Right lobe of liver (tissue), 6 donors: ENCODE measurements at regions not wholly inside any gene's neighbourhood (a gene's known extent, or its start where the extent isn't known, plus 50 kb on each side); places are given as distances from the start of the nearest gene placed in this dataset.

Experiments
- ATAC-seq, 4 donors: fragments of 200-7000 bp; cut with Tn5 transposase; one replicate each; pipeline ENCODE4 v1.9.1; 2020; ENCODE audit warnings: mild to moderate bottlenecking in 4 of 4, moderate library complexity in 4 of 4
- DNase-seq, 3 donors: peaks; one replicate each; pipeline ENCODE4 v3.0.0-alpha.2; 2020
- H3K27ac ChIP-seq, 3 donors: fragments of 200-600 bp; one replicate each; pipeline ENCODE4 v1.8.0; 2022
- H3K27me3 ChIP-seq, 2 donors: fragments of 200-600 bp; one replicate each; pipeline ENCODE4 v1.8.0; 2022
- H3K36me3 ChIP-seq, 4 donors: fragments of 200-600 bp; sonication (generic) in 1 of 4; one replicate each; pipeline versions ENCODE4 v1.5.1 to v1.8.0; 2017 to 2022; ENCODE audit warnings: control low read depth in 1 of 4
- H3K4me1 ChIP-seq, 4 donors: fragments of 200-600 bp; sonication (generic) in 1 of 4; one replicate each; pipeline versions ENCODE4 v1.5.1 to v1.8.0; 2017 to 2022; ENCODE audit warnings: control low read depth in 1 of 4
- H3K4me3 ChIP-seq, 3 donors: fragments of 200-600 bp; one replicate each; pipeline ENCODE4 v1.8.0; 2022
- H3K9me3 ChIP-seq, 4 donors: fragments of 200-600 bp; sonication (generic) in 1 of 4; one replicate each; pipeline versions ENCODE4 v1.5.1 to v1.8.0; 2017 to 2022; ENCODE audit warnings: control low read depth in 1 of 4
- POLR2A ChIP-seq: fragments of 450-650 bp; IDR thresholded peaks from one replicate; pipeline ENCODE4 v1.6.1; 2017; ENCODE audit warnings: antibody characterized with exemption, mild to moderate bottlenecking
- WGBS: methylation state at CpG from one replicate; pipeline ENCODE4 v1.1.6; 2018; ENCODE audit warnings: low coverage, low lambda C conversion rate; ENCODE audit not compliant: insufficient coverage; ENCODE audit errors: missing lambda C conversion rate; 5-methylcytosine and 5-hydroxymethylcytosine counted together
- intact Hi-C, 2 donors: fragments of 100-400 bp; cut with DNase I; formaldehyde crosslinking; loops; one replicate each; pipeline versions ENCODE4 v1.11.2 to v1.14.1; 2022
- TF ChIP-seq, protein P1 (sequence below), 4 donors: fragments of 200-600 bp in 3 of 4; fragments of 450-650 bp in 1 of 4; IDR thresholded peaks; one replicate each; pipeline versions ENCODE4 v1.5.1 to v1.8.0; 2016 to 2022; ENCODE audit warnings: antibody characterized with exemption in 4 of 4, mild to moderate bottlenecking in 2 of 4
- donor health status: DM: no; HTN: yes; CAD: no.
- donor health status: DM: no; HTN: no; CAD: no.
- donor health status: DM: no; HTN: no; CAD: no.
- donor health status: DM: no; HTN: yes; CAD: no.
- donor health status: DM: no; HTN: yes; CAD: no.

- no peaks in the 10 kb centered on the region for H3K9me3 ChIP-seq
- H3K27me3 ChIP-seq: no peaks in the 10 kb centered on the region
- WGBS: 61% methylated on average over 4 of the region's 4 CpGs
- intact Hi-C loops: no loop called here
- H3K36me3 ChIP-seq: no peaks in the 10 kb centered on the region
- DNase-seq (no peak), ATAC-seq (no peak)
- no peaks in the 10 kb centered on the region for H3K4me1 ChIP-seq
- H3K27ac ChIP-seq: no peak overlapping the region
- no peak overlapping the region for H3K4me3 ChIP-seq
- TF ChIP-seq, protein P1, sequence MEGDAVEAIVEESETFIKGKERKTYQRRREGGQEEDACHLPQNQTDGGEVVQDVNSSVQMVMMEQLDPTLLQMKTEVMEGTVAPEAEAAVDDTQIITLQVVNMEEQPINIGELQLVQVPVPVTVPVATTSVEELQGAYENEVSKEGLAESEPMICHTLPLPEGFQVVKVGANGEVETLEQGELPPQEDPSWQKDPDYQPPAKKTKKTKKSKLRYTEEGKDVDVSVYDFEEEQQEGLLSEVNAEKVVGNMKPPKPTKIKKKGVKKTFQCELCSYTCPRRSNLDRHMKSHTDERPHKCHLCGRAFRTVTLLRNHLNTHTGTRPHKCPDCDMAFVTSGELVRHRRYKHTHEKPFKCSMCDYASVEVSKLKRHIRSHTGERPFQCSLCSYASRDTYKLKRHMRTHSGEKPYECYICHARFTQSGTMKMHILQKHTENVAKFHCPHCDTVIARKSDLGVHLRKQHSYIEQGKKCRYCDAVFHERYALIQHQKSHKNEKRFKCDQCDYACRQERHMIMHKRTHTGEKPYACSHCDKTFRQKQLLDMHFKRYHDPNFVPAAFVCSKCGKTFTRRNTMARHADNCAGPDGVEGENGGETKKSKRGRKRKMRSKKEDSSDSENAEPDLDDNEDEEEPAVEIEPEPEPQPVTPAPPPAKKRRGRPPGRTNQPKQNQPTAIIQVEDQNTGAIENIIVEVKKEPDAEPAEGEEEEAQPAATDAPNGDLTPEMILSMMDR (IDR thresholded peaks at IDR 0.05): no peak
- no peak for TF ChIP-seq POLR2A
These were observed 100.5 kb upstream of the SASH1 start for GRCh38 chr6:148242180-148242579.

DNA sequence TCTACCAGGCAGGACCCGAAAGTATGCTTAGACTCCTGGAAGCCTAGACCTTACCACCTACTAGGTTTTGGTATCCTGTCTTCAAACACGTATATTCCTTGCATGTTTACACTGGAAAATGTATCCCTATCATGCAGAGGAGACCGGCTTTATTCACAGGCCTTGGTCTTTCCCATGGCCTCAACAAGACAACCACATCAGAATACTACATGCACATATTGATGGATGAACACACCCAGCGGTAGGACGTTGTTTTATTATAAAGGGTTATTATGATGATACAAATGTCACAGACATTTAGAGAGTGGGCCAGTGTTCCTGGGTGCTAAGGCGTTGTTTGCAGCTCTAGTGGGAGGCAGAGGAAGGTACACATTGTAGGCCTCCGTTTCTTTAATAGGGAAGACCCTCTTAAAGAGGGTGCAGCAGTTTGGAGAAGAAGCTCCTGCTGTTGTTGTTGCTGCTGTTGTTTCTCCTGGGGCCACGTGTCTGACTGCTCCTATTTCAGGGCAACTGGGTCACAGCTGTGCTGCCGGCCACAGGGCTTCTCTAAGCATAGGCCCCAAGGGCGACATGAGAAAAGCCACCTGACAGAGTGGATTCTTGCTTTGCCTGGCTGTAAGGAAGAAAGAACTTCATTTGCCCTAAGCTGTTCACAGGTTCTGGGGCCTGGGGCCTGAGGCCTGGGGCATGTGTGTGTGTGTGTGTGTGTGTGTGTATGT lies 98.3 kb upstream of the SASH1 start:
- no peaks in the 10 kb centered on the region for H3K36me3 ChIP-seq
- no peak for ATAC-seq
- H3K4me1 ChIP-seq: no peaks in the 10 kb centered on the region
- no peaks in the 10 kb centered on the region for H3K9me3 ChIP-seq
- H3K4me3 ChIP-seq: no peak overlapping the region
- intact Hi-C loops: no loop called here
- no peak for DNase-seq
- H3K27ac ChIP-seq: no peak overlapping the region
- H3K27me3 ChIP-seq: no peaks in the 10 kb centered on the region
- TF ChIP-seq, protein P1 (IDR thresholded peaks at IDR 0.05): no peak
- no peak for TF ChIP-seq POLR2A
- 81% methylated on average over 8 of the region's 10 CpGs for WGBS

- Histone ChIP-seq H3K36me3 (no peaks in the 10 kb centered on the region), H3K4me3 (no peak overlapping the region), H3K27ac (no peak overlapping the region), H3K4me1 (no peaks in the 10 kb centered on the region), H3K27me3 (no peaks in the 10 kb centered on the region), H3K9me3 (no peaks in the 10 kb centered on the region)
- TF ChIP-seq, protein P1 (IDR thresholded peaks at IDR 0.05): no peak
- TF ChIP-seq POLR2A: no peak
- ATAC-seq: no peak
- intact Hi-C loops: no loop called here
- no peak for DNase-seq
- 83% methylated on average over 5 of the region's 6 CpGs for WGBS
These were observed 95.1 kb upstream of the SASH1 start for GRCh38 chr6:148247386-148248063.

- no peak for ATAC-seq
- intact Hi-C loops: no loop called here
- 44% methylated on average over 2 of the region's 6 CpGs for WGBS
These were observed 93.5 kb upstream of the SASH1 start for GRCh38 chr6:148249160-148249559.

More at GRCh38 chr6:148249160-148249559, 93.5 kb upstream of the SASH1 start:
- Histone ChIP-seq H3K27ac (no peak overlapping the region), H3K4me3 (no peak overlapping the region), H3K36me3 (no peaks in the 10 kb centered on the region), H3K27me3 (no peaks in the 10 kb centered on the region), H3K9me3 (no peaks in the 10 kb centered on the region), H3K4me1 (no peaks in the 10 kb centered on the region)
- TF ChIP-seq, protein P1 (IDR thresholded peaks at IDR 0.05): no peak
- TF ChIP-seq POLR2A: no peak
- DNase-seq: no peak
